ENCODE measurements at regions not wholly inside any gene's neighbourhood (a gene's known extent, or its start where the extent isn't known, plus 50 kb on each side); places are given as distances from the start of the nearest gene placed in this dataset.

GRCh38 chr2:55111570-55112228 lies 61.4 kb upstream of the RTN4 start (continued):
- TF ChIP-seq, protein P1, sequence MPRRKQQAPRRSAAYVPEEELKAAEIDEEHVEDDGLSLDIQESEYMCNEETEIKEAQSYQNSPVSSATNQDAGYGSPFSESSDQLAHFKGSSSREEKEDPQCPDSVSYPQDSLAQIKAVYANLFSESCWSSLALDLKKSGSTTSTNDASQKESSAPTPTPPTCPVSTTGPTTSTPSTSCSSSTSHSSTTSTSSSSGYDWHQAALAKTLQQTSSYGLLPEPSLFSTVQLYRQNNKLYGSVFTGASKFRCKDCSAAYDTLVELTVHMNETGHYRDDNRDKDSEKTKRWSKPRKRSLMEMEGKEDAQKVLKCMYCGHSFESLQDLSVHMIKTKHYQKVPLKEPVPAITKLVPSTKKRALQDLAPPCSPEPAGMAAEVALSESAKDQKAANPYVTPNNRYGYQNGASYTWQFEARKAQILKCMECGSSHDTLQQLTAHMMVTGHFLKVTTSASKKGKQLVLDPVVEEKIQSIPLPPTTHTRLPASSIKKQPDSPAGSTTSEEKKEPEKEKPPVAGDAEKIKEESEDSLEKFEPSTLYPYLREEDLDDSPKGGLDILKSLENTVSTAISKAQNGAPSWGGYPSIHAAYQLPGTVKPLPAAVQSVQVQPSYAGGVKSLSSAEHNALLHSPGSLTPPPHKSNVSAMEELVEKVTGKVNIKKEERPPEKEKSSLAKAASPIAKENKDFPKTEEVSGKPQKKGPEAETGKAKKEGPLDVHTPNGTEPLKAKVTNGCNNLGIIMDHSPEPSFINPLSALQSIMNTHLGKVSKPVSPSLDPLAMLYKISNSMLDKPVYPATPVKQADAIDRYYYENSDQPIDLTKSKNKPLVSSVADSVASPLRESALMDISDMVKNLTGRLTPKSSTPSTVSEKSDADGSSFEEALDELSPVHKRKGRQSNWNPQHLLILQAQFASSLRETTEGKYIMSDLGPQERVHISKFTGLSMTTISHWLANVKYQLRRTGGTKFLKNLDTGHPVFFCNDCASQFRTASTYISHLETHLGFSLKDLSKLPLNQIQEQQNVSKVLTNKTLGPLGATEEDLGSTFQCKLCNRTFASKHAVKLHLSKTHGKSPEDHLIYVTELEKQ (tag by site-specific recombination; IDR thresholded peaks at IDR 0.05; ENCODE audit: borderline replicate concordance): peak; percentile 67; the same call in 1 of the 2 replicates
- TF ChIP-seq ZNF449 (tag by site-specific recombination; IDR thresholded peaks at IDR 0.05) (0 out of 2 replicates have a peak, but pooled peaks have one; percentile 22), PRDM2 (tag by site-specific recombination; IDR thresholded peaks at IDR 0.05; ENCODE audit: borderline replicate concordance) (no peak), ZNF596 (tag by site-specific recombination; IDR thresholded peaks at IDR 0.05) (no peak), BCL11B (tag by site-specific recombination; IDR thresholded peaks at IDR 0.05; ENCODE audit: low read depth) (no peak), ZNF404 (tag by site-specific recombination; IDR thresholded peaks at IDR 0.05) (no peak), ZNF639 (tag by site-specific recombination; IDR thresholded peaks at IDR 0.05) (peak; percentile 55; the same call in 1 of the 2 replicates), ZNF394 (tag by site-specific recombination; IDR thresholded peaks at IDR 0.05; ENCODE audit: borderline replicate concordance) (peak; percentile 35; the same call in 1 of the 2 replicates), ZNF629 (tag by site-specific recombination; IDR thresholded peaks at IDR 0.05) (peak; percentile 81), PRDM6 (tag by site-specific recombination; IDR thresholded peaks at IDR 0.05) (0 out of 2 replicates have a peak, but pooled peaks have one; percentile 25), KLF8 (tag by site-specific recombination; IDR thresholded peaks at IDR 0.05) (peak; percentile 53; the same call in 1 of the 2 replicates), ZBTB20 (tag by site-specific recombination; IDR thresholded peaks at IDR 0.05) (peak; percentile 48), ZNF157 (tag by site-specific recombination; IDR thresholded peaks at IDR 0.05) (no peak), SP3 (tag by site-specific recombination; IDR thresholded peaks at IDR 0.05) (no peak), ZNF391 (tag by site-specific recombination; IDR thresholded peaks at IDR 0.05; ENCODE audit: borderline replicate concordance, low read depth) (no peak), ZBTB21 (tag by site-specific recombination; IDR thresholded peaks at IDR 0.05) (peak; percentile 13; the same call in 1 of the 2 replicates), ZNF37A (tag by site-specific recombination; IDR thresholded peaks at IDR 0.05) (no peak), ZNF423 (tag by site-specific recombination; IDR thresholded peaks at IDR 0.05) (no peak)

All from HEK293 (cell line).